ENCODE measurements at regions not wholly inside any gene's neighbourhood (a gene's known extent, or its start where the extent isn't known, plus 50 kb on each side); places are given as distances from the start of the nearest gene placed in this dataset.
A peak's percentile ranks its signal among the peaks of the same experiment; 100 is the strongest.

DNA sequence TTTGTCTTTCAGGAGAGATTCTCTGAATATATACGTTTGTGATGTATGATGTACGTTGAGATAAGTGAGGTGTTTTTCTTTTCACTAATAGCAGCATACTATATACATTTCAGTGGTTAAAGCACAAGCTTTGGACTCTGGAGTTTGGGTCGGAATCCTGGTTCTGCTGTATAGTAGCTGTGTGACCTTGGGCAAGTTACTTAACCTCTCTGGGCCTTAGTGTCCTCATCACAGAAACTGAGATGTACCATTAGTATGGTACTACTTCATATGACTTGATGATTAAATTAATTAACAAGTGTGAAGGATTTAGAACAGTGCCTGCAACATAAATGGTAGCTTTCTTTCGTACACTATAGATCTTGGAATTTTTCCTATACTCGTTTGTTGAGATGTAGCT, 258.7 kb downstream of the CDCA7 start:
- Histone ChIP-seq H3K4me3 (no peak overlapping the region), H3K9me3 (no peaks in the 10 kb centered on the region), H3K27ac (no peak overlapping the region), H3K4me1 (no peaks in the 10 kb centered on the region), H3K36me3 (no peaks in the 10 kb centered on the region), H3K27me3 (no peaks in the 10 kb centered on the region)
- intact Hi-C loops (cut with DNase I), result no loop called here
- no peak for DNase-seq (ENCODE audit: extremely low spot score in 2 of 2)
- TF ChIP-seq POLR2A (IDR thresholded peaks at IDR 0.05), result no peak
- TF ChIP-seq, protein P1, sequence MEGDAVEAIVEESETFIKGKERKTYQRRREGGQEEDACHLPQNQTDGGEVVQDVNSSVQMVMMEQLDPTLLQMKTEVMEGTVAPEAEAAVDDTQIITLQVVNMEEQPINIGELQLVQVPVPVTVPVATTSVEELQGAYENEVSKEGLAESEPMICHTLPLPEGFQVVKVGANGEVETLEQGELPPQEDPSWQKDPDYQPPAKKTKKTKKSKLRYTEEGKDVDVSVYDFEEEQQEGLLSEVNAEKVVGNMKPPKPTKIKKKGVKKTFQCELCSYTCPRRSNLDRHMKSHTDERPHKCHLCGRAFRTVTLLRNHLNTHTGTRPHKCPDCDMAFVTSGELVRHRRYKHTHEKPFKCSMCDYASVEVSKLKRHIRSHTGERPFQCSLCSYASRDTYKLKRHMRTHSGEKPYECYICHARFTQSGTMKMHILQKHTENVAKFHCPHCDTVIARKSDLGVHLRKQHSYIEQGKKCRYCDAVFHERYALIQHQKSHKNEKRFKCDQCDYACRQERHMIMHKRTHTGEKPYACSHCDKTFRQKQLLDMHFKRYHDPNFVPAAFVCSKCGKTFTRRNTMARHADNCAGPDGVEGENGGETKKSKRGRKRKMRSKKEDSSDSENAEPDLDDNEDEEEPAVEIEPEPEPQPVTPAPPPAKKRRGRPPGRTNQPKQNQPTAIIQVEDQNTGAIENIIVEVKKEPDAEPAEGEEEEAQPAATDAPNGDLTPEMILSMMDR (IDR thresholded peaks at IDR 0.05), result no peak
- TF ChIP-seq POLR2AphosphoS5 (IDR thresholded peaks at IDR 0.05; ENCODE audit: insufficient read depth in 1 of 2, low read depth in 1 of 2), result no peak

DNA sequence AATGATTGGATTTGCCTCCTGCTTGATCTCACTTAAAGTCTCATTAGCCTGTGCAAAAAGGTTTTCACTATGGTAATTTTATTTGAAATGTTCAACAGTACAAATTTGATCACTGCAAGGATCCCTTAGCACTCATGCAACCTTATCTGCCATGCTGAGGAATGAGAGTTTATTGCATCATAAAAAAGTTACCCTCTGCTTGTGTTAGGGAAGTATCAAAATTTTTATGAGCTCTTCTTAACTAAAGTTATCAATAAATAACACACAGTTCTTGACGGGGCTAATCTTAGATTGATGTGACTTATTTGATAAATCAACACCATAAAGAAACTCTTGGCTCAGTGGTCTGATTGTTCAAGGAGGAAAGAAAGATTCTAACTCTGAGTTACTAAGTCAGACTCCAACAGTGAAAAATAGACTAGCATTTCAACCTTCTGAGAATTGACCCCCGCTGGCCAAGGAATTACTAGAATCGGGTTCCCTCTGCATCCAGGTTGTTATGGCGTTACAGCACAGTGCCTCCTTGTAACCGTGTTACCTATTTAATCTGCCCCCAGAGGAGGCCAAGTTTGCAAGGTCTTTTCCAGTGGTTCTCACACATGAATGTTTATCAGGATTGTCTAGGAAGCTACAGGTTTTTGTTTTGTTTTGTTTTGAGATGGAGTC, 259.7 kb downstream of the CDCA7 start:
- intact Hi-C loops (cut with DNase I), result no loop called here
- Histone ChIP-seq H3K4me1 (no peaks in the 10 kb centered on the region), H3K9me3 (no peaks in the 10 kb centered on the region), H3K27me3 (no peaks in the 10 kb centered on the region), H3K27ac (no peak overlapping the region), H3K36me3 (no peaks in the 10 kb centered on the region), H3K4me3 (no peak overlapping the region)
- DNase-seq (ENCODE audit: extremely low spot score in 2 of 2), result no peak
- TF ChIP-seq POLR2AphosphoS5 (IDR thresholded peaks at IDR 0.05; ENCODE audit: insufficient read depth in 1 of 2, low read depth in 1 of 2), result no peak
- TF ChIP-seq, protein P1 (IDR thresholded peaks at IDR 0.05), result no peak
- TF ChIP-seq POLR2A (IDR thresholded peaks at IDR 0.05), result no peak

DNA sequence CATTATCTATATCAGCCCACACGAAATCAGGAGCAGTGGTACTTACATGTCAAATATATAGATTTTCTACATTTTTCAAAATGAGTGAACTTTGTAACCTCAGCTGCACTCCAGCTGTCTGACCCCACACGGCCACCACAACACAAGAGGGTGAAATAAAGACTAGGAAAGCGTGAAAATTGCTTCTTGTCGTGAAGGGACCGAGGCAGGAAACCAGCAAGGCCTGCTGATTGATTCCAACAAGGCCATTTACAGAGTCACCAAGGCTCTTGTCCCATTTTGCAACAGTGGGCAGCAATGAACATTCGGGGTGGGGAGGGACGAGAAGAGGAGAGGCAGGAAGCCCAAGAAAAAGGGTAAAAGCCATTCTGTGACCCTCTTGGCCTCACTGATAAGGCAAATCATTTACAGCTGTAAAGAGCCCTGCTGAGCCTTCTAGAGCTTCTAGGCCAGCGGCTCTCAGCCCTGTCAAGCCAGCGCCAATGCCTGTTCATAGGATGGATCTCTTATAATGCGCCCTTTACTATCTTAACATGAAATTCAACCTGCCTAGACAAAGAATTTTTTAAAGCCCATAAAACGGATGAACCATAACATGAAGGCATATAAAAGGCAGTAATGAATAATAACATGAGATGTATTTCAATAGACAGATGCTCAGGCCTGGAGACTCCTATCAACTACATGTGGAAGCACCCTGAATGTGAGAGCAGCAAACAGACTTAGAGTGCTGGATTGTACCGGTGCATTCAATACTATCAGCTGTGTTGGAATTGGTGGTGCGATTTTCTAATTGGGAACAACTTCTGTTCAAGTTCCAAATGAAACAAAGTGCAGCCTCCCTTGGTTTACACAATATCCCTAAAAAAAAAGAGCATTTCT, 269.0 kb downstream of the CDCA7 start:
- intact Hi-C loops (cut with DNase I), result no loop called here
- Histone ChIP-seq H3K36me3 (no peaks in the 10 kb centered on the region), H3K4me1 (no peaks in the 10 kb centered on the region), H3K27ac (no peak overlapping the region), H3K9me3 (no peaks in the 10 kb centered on the region), H3K4me3 (no peak overlapping the region), H3K27me3 (no peaks in the 10 kb centered on the region)
- no peak for DNase-seq (ENCODE audit: extremely low spot score in 2 of 2)
- TF ChIP-seq POLR2A (IDR thresholded peaks at IDR 0.05) (no peak), POLR2AphosphoS5 (IDR thresholded peaks at IDR 0.05; ENCODE audit: insufficient read depth in 1 of 2, low read depth in 1 of 2) (no peak)
- TF ChIP-seq, protein P1 (IDR thresholded peaks at IDR 0.05), result no peak

DNA sequence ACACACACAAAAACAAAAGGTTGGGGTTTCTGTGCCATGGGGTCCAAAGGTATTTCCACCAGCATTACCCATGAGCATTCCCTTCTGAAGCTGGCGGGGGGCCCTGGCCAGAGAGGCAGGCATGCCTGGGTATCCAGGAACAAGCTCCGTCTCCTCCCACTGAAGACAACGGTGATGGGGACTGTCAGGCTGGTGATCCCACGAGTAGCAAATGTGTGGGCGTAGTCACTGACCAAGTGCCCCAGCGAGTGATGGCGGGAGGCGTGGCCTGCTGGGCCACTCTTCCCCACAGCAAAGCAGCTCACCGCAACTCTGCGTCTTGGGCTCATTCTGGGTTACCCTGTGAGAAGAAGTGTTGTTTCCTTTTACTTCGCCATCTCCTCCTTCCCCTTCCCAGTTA, 270.6 kb downstream of the CDCA7 start:
- H3K27me3 ChIP-seq, result no peaks in the 10 kb centered on the region
- intact Hi-C loops (cut with DNase I), result no loop called here
- no peaks in the 10 kb centered on the region for H3K36me3 ChIP-seq
- H3K9me3 ChIP-seq, result no peaks in the 10 kb centered on the region
- TF ChIP-seq, protein P1 (IDR thresholded peaks at IDR 0.05), result no peak
- TF ChIP-seq POLR2AphosphoS5 (IDR thresholded peaks at IDR 0.05; ENCODE audit: insufficient read depth in 1 of 2, low read depth in 1 of 2), result no peak
- no peak for TF ChIP-seq POLR2A (IDR thresholded peaks at IDR 0.05)
- H3K4me3 ChIP-seq, result no peak overlapping the region
- H3K27ac ChIP-seq, result no peak overlapping the region
- no peaks in the 10 kb centered on the region for H3K4me1 ChIP-seq
- no peak for DNase-seq (ENCODE audit: extremely low spot score in 2 of 2)

DNA sequence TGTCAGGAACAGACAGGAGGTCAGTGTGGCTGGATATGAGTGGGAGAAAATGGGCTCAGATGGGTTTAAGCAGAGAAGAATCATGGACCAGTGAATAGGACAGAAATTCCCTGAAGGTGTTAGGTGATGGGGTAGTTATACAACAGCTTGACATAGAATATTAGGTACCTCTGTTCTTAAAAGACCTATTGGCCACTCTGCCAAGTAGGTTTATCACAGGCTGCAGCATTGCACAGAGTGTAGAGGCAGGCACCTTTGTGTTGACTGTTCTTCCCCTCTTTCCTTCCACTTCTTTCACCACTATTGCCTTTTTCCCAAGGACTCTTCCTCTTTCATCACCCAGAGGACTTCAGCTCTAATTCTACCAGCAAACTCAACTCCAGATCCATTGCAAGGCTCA, 274.4 kb downstream of the CDCA7 start:
- peak overlapping the region; percentile 33 for H3K27ac ChIP-seq
- H3K27me3 ChIP-seq, result no peaks in the 10 kb centered on the region
- H3K4me3 ChIP-seq, result no peak overlapping the region
- no peaks in the 10 kb centered on the region for H3K4me1 ChIP-seq
- H3K9me3 ChIP-seq, result no peaks in the 10 kb centered on the region
- intact Hi-C loops (cut with DNase I), result no loop called here
- DNase-seq (ENCODE audit: extremely low spot score in 2 of 2), result no peak
- no peaks in the 10 kb centered on the region for H3K36me3 ChIP-seq
- TF ChIP-seq POLR2AphosphoS5 (IDR thresholded peaks at IDR 0.05; ENCODE audit: insufficient read depth in 1 of 2, low read depth in 1 of 2), result no peak

Data from vagina (tissue), 2 donors.